ENCODE measurements at regions not wholly inside any gene's neighbourhood (a gene's known extent, or its start where the extent isn't known, plus 50 kb on each side); places are given as distances from the start of the nearest gene placed in this dataset.
"Not testable (repeated sequence)": the region's sequence is repeated elsewhere in the genome, so short reads cannot be mapped to it uniquely, and the experiment has no call there.

DNA sequence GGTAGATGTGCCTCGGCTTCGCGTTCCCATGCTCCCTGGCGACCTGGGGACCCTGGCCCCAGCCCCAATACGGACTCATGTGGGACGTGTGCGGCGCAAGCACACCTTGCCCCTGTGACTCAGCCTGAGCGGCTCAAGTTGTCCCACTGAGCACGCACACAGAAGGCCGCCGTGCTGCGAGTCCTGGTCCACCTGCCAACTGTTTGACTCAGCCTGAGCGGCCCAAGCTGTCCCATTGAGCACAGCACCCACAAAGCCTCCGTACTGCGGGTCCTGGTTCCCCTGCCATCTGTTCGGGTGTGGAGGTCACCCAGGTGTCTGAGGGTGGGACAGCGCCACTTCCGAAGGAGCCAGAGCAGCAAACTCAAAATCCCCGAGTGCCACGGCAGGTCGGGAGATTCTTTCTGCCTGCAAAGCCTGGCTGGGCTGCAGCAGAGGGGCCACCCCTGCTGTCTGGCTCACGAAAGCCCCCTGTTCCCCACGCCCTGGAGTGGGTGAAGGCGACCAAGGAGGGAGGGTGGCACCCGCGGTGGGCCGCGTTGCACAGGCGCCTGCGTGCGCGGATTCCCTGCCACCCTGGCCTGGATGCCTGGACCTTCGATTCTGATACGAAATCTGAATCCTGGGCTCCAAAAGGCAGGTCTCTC is 362.6 kb upstream of the DEFB115 start:
- not testable (repeated sequence) for H3K27ac Mint-ChIP-seq; H3K9me3 Mint-ChIP-seq; H3K4me3 Mint-ChIP-seq; H3K4me1 Mint-ChIP-seq (ENCODE audit: unreplicated experiment); DNase-seq (ENCODE audit: extremely low spot score, unreplicated experiment); H3K36me3 Mint-ChIP-seq; H3K27me3 Mint-ChIP-seq

DNA sequence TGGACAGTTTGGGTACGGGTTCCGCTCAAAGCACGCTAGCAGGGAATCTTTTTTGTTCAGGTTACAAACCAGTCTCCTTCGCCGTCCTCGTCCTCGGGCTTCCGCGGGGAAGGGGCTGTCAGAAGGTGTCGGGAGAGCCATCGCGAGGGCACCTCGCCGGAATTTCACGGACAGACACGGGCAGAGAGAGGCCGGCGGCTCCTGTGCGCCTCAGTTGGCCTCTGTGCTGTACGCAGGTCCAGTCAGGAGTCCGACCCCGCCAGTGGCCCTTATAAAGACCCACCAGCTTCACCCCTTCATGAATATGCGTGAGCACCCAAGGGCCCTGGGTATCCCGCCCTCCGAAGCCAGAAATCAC is 362.1 kb upstream of the DEFB115 start:
- H3K27me3 Mint-ChIP-seq, H3K9me3 Mint-ChIP-seq, H3K36me3 Mint-ChIP-seq: not testable (repeated sequence)

DNA sequence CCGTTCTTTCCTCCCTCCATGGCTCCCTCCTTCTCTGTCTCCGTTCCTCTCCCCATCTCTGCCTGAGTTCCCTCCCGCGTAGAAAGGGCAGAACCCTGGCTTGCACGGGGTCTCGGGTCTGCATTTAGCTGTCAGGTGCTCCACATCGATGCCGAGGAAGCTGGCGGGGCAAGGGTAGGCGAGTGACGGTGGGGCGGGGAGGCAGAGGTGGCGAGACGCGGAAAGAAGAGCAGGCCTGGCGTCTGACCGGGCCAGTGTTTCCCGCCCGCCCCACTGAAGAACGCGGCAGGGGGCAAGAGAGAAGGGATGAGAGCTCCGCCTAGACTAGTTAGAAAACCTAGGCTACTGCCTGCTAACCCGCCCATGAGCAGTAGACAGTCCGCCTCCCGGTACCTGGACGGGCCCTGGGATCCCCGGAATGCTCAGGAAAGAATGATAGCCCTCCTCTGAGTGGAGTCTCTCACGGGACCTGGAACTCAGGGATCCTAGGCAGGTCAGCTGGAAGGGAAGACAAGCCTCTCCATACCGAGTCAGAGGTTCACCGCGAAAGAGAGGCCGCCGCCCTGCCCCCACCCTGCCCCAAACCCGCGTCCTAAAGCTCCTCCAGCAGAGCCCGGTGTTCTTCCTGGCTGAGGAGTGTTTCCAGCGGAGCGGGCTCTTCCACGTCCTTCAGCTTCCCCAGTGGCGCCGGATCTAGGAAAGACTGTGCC is 357.9 kb upstream of the DEFB115 start:
- H3K36me3 Mint-ChIP-seq; H3K27ac Mint-ChIP-seq; DNase-seq (ENCODE audit: extremely low spot score, unreplicated experiment); H3K4me3 Mint-ChIP-seq; H3K27me3 Mint-ChIP-seq; H3K9me3 Mint-ChIP-seq; H3K4me1 Mint-ChIP-seq (ENCODE audit: unreplicated experiment): not testable (repeated sequence)

More for the DNA sequence above, 362.1 kb upstream of the DEFB115 start:
- H3K4me3 Mint-ChIP-seq; DNase-seq (ENCODE audit: extremely low spot score, unreplicated experiment); H3K27ac Mint-ChIP-seq; H3K4me1 Mint-ChIP-seq (ENCODE audit: unreplicated experiment): not testable (repeated sequence)

DNA sequence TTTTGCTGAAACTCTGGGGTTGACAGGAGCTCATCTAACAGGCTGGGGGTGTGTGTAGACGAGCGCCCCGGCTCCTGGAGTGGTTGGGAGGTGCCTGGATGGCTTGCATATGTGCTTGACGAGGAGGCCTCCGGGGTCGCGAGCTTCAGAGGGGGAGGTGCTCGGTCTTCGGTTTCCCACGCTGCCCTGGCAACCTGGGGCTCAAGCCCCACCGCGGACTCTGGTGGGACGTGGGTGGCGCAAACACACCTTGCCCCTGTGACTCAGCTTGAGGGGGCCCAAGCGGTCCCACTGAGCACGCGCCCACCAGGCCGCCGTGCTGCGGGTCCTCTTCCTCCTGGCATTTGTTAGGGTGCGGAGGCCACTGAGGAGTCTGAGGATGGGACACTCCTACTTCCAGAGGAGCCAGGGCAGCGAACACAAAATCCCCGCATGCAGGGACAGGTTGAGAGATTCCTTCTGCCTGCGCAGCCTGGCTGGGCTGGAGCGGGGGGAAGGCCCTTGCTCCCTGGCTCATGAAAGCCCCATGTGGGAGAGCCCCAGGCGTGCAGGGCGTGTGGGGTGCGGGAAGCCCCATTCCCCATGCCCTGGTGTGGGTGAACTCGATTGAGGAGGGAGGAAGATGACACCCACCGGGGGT is 357.3 kb upstream of the DEFB115 start:
- not testable (repeated sequence) for H3K27me3 Mint-ChIP-seq; H3K27ac Mint-ChIP-seq; DNase-seq (ENCODE audit: extremely low spot score, unreplicated experiment); H3K4me1 Mint-ChIP-seq (ENCODE audit: unreplicated experiment); H3K9me3 Mint-ChIP-seq; H3K36me3 Mint-ChIP-seq; H3K4me3 Mint-ChIP-seq

DNA sequence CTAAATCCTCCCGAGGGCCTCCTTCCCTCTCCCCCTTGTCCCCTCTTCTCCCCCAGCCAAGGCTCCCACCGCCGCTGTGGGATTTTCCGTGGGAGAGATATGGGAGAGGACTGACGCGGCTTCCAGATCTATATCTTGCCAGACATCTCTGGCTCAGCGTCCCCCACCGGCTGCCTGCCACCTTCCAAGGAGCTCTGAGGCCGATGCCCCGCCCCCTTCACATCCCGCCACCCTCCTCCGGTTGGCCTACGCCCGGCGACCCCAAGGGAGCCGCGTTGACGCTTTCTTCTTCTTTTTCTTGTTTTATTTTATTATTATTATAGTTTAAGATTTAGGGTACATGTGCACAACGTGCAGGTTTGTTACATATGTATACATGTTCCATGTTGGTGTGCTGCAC is 352.2 kb upstream of the DEFB115 start:
- not testable (repeated sequence) for H3K9me3 Mint-ChIP-seq; H3K27me3 Mint-ChIP-seq; H3K36me3 Mint-ChIP-seq; H3K4me1 Mint-ChIP-seq (ENCODE audit: unreplicated experiment); H3K27ac Mint-ChIP-seq; DNase-seq (ENCODE audit: extremely low spot score, unreplicated experiment); H3K4me3 Mint-ChIP-seq

DNA sequence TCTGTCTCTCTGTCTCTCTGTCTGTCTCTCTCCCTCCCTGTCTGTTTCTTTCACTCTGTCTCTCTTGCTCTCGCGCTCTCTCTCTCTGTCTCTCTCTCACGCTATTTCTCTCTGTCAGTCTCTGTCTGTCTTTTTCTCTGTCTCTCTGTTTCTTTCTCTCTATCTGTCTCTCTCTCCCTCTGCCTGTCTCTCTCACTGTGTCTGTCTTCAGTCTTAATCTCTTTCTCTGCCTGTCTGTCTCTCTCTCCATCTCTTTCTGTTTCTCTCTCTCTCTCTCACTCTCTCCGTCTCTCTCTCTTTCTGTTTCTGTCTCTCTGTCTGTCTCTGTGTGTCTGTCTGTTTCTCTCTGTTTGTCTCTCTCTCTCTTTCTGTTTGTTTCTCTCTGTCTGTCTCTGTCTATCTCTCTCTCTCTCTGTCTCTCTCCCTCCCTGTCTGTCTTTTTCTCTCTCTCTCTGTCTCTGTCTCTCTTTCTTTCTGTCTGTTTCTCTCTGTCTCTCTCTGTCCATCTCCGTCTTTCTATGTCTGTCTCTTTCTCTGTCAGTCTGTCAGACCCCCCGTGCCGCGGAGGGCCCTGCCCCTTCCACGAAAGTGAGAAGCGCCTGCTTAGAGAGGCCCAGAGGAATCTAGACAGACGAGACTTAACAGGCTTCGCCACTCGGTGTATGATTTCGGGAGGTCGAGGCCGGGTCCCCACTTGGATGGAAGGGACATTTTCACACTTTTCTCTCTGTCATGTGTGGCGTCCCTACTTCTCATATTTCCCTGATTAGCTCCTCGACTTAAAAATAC is 346.3 kb upstream of the DEFB115 start:
- Mint-ChIP-seq H3K27ac (no peak overlapping the region), H3K9me3 (peaks cover 26% of the 10 kb centered on the region), H3K4me3 (no peak overlapping the region), H3K27me3 (no peaks in the 10 kb centered on the region), H3K36me3 (no peaks in the 10 kb centered on the region), H3K4me1 (ENCODE audit: unreplicated experiment) (no peaks in the 10 kb centered on the region)
- no peak for DNase-seq (ENCODE audit: extremely low spot score, unreplicated experiment)
- TF ChIP-seq, protein P1, sequence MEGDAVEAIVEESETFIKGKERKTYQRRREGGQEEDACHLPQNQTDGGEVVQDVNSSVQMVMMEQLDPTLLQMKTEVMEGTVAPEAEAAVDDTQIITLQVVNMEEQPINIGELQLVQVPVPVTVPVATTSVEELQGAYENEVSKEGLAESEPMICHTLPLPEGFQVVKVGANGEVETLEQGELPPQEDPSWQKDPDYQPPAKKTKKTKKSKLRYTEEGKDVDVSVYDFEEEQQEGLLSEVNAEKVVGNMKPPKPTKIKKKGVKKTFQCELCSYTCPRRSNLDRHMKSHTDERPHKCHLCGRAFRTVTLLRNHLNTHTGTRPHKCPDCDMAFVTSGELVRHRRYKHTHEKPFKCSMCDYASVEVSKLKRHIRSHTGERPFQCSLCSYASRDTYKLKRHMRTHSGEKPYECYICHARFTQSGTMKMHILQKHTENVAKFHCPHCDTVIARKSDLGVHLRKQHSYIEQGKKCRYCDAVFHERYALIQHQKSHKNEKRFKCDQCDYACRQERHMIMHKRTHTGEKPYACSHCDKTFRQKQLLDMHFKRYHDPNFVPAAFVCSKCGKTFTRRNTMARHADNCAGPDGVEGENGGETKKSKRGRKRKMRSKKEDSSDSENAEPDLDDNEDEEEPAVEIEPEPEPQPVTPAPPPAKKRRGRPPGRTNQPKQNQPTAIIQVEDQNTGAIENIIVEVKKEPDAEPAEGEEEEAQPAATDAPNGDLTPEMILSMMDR (conservative IDR thresholded peaks at IDR 0.05): no peak

DNA sequence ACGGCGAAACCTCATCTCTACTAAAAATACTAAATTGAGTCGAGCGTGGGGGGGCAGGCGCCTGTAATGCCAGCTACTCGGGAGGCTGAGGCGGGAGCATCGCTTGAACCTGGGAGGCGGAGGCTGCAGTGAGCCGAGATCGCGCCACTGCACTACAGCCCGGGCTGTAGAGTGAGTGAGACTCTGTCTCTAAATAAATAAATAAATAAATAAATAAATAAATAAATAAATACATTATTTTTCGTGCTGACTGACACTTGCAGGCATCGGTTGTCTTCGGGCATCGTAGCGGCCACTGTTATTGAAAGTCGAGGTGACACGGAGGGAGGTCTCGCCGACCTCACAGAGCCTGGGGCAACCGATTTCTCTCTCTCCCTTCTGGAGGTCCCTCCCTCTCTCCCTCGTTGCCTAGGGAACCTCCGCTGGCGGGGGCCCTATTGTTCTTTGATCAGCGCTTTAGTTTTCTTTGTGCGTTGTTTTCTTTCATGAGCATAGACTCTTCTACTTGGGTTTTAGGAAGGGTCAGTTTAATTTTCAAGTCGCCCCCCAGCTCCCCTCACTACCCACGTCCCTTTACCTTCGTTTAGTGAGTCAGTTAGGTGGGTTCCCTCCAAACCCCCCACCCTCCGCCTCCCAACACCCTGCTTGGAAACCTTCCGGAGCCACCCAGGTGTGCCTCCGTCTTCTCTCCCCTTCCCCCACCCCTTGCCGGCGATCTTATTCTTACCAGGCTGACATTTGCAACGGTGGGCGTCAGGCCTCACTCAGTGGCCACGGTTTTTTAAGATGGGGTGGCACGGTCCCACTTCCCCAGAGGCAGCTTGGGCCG is 345.4 kb upstream of the DEFB115 start:
- not testable (repeated sequence) for H3K27me3 Mint-ChIP-seq; DNase-seq (ENCODE audit: extremely low spot score, unreplicated experiment); H3K27ac Mint-ChIP-seq; H3K36me3 Mint-ChIP-seq; H3K4me3 Mint-ChIP-seq; H3K4me1 Mint-ChIP-seq (ENCODE audit: unreplicated experiment)
- peaks cover 26% of the 10 kb centered on the region for H3K9me3 Mint-ChIP-seq

DNA sequence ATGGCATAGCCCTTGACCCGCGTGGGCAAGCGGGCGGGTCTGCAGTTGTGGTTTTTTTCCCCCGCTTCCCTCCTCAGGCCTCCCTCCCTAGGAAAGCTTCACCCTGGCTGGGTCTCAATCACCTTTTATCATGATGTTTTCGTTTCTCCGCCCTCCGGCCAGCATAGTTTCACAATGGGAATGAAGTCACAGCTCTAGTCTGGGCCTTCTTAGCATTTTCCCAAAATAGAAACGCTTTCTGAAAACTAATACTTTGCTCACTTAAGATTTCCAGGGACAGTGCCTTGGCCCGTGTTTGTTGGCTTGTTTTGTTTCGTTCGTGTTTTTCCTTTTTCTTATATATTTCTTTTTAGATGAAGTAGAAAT is 344.8 kb upstream of the DEFB115 start:
- peaks cover 26% of the 10 kb centered on the region for H3K9me3 Mint-ChIP-seq
- not testable (repeated sequence) for H3K27me3 Mint-ChIP-seq; H3K36me3 Mint-ChIP-seq; H3K27ac Mint-ChIP-seq; H3K4me1 Mint-ChIP-seq (ENCODE audit: unreplicated experiment); H3K4me3 Mint-ChIP-seq; DNase-seq (ENCODE audit: extremely low spot score, unreplicated experiment)

DNA sequence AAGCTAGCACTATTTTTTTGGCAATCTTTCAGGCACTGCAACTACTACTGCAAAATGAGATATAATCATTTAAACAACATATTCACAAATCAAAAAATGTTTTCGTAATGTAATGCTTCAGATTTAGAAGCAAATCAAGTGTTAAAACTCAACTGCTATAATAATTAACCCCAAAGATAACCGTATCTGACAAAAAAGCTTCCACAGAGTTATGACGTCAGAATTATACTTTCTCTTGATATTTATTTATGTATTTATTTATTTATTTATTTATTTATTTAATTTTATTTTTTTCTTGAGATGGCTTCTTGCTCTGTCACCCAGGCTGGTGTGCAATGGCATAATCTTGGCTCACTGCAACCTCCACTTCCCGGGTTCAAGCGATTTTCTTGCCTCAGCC is 341.1 kb upstream of the DEFB115 start:
- H3K27me3 Mint-ChIP-seq; H3K27ac Mint-ChIP-seq; H3K4me1 Mint-ChIP-seq (ENCODE audit: unreplicated experiment); H3K4me3 Mint-ChIP-seq; DNase-seq (ENCODE audit: extremely low spot score, unreplicated experiment); H3K36me3 Mint-ChIP-seq: not testable (repeated sequence)
- H3K9me3 Mint-ChIP-seq: peaks cover 22% of the 10 kb centered on the region
